Large intestine (tissue), 3 donors: ENCODE measurements at regions not wholly inside any gene's neighbourhood (a gene's known extent, or its start where the extent isn't known, plus 50 kb on each side); places are given as distances from the start of the nearest gene placed in this dataset.
"Not testable (repeated sequence)": the region's sequence is repeated elsewhere in the genome, so short reads cannot be mapped to it uniquely, and the experiment has no call there.

ENCODE experiments used
- DNase-seq, 2 donors: peaks; one replicate each; pipeline versions ENCODE4 v3.0.0 to v3.0.0-alpha.2; 2013
- H3K27ac ChIP-seq: one replicate; pipeline ENCODE4 v1.5.1; 2013; ENCODE audit warnings: low read length
- H3K27me3 ChIP-seq: 2 replicates; pipeline ENCODE4 v1.6.1; 2013; ENCODE audit warnings: low read length; ENCODE audit not compliant: control insufficient read depth, insufficient read depth
- H3K36me3 ChIP-seq: 2 replicates; pipeline ENCODE4 v1.6.1; 2013; ENCODE audit warnings: low read length; ENCODE audit not compliant: control insufficient read depth, insufficient read depth
- H3K4me1 ChIP-seq: one replicate; pipeline ENCODE4 v1.6.1; 2013; ENCODE audit warnings: low read length; ENCODE audit not compliant: control insufficient read depth, insufficient read depth
- H3K4me3 ChIP-seq: one replicate; pipeline ENCODE4 v1.5.1; 2013; ENCODE audit warnings: low read length
- H3K9me3 ChIP-seq: one replicate; pipeline ENCODE4 v1.6.1; 2013; ENCODE audit warnings: mild to moderate bottlenecking, low read depth, low read length, moderate library complexity; ENCODE audit not compliant: control insufficient read depth
- WGBS: methylation state at CpG from one replicate; pipeline ENCODE4 v1.1.5; 2013; ENCODE audit warnings: low lambda C conversion rate; ENCODE audit not compliant: insufficient coverage; 5-methylcytosine and 5-hydroxymethylcytosine counted together

GRCh38 chr4:26052663-26053541 lies 138.9 kb downstream of the SMIM20 start:
- no peak overlapping the region for H3K4me3 ChIP-seq
- H3K27ac ChIP-seq, result no peak overlapping the region
- WGBS, result no CpG with 5 or more reads among the region's 9 CpGs
- no peak for DNase-seq
- H3K9me3 ChIP-seq, result no peaks in the 10 kb centered on the region
- peaks cover 3% of the 10 kb centered on the region for H3K4me1 ChIP-seq
- H3K36me3 ChIP-seq, result no peaks in the 10 kb centered on the region
- no peaks in the 10 kb centered on the region for H3K27me3 ChIP-seq

- Histone ChIP-seq H3K36me3 (no peaks in the 10 kb centered on the region), H3K4me1 (peaks cover 3% of the 10 kb centered on the region), H3K9me3 (no peaks in the 10 kb centered on the region), H3K27ac (no peak overlapping the region), H3K27me3 (no peaks in the 10 kb centered on the region), H3K4me3 (no peak overlapping the region)
- no CpG with 5 or more reads among the region's 4 CpGs for WGBS
- peak in 1 of 2 donors; percentile 29 for DNase-seq
Measured at GRCh38 chr4:26053761-26054160, 139.7 kb downstream of the SMIM20 start.

- DNase-seq, result no peak
- H3K9me3 ChIP-seq, result no peaks in the 10 kb centered on the region
- H3K4me1 ChIP-seq, result peaks cover under 1% of the 10 kb centered on the region
- no peak overlapping the region for H3K4me3 ChIP-seq
- H3K36me3 ChIP-seq, result no peaks in the 10 kb centered on the region
- no peaks in the 10 kb centered on the region for H3K27me3 ChIP-seq
- WGBS, result 78% methylated on average over 2 of the region's 5 CpGs
- H3K27ac ChIP-seq, result no peak overlapping the region
Measured at GRCh38 chr4:26055855-26056254, 141.8 kb downstream of the SMIM20 start.

GRCh38 chr4:26056406-26056805 lies 142.4 kb downstream of the SMIM20 start:
- H3K27ac ChIP-seq, result no peak overlapping the region
- DNase-seq, result no peak
- H3K36me3 ChIP-seq, result no peaks in the 10 kb centered on the region
- H3K4me3 ChIP-seq, result no peak overlapping the region
- 96% methylated on average over 4 of the region's 7 CpGs for WGBS
- no peaks in the 10 kb centered on the region for H3K4me1 ChIP-seq
- H3K27me3 ChIP-seq, result no peaks in the 10 kb centered on the region
- H3K9me3 ChIP-seq, result no peaks in the 10 kb centered on the region

- H3K27me3 ChIP-seq, H3K36me3 ChIP-seq, H3K9me3 ChIP-seq, H3K27ac ChIP-seq, H3K4me1 ChIP-seq, H3K4me3 ChIP-seq, DNase-seq: not testable (repeated sequence)
- WGBS, result 100% methylated on average over 1 of the region's 3 CpGs
Measured at GRCh38 chr4:26057839-26058238, 143.8 kb downstream of the SMIM20 start.

GRCh38 chr4:26058537-26058936 lies 144.5 kb downstream of the SMIM20 start:
- H3K4me3 ChIP-seq, result no peak overlapping the region
- no peaks in the 10 kb centered on the region for H3K27me3 ChIP-seq
- no peak overlapping the region for H3K27ac ChIP-seq
- DNase-seq, result no peak
- no peaks in the 10 kb centered on the region for H3K4me1 ChIP-seq
- H3K9me3 ChIP-seq, result no peaks in the 10 kb centered on the region
- no peaks in the 10 kb centered on the region for H3K36me3 ChIP-seq
- WGBS, result no CpG with 5 or more reads among the region's 7 CpGs

DNA sequence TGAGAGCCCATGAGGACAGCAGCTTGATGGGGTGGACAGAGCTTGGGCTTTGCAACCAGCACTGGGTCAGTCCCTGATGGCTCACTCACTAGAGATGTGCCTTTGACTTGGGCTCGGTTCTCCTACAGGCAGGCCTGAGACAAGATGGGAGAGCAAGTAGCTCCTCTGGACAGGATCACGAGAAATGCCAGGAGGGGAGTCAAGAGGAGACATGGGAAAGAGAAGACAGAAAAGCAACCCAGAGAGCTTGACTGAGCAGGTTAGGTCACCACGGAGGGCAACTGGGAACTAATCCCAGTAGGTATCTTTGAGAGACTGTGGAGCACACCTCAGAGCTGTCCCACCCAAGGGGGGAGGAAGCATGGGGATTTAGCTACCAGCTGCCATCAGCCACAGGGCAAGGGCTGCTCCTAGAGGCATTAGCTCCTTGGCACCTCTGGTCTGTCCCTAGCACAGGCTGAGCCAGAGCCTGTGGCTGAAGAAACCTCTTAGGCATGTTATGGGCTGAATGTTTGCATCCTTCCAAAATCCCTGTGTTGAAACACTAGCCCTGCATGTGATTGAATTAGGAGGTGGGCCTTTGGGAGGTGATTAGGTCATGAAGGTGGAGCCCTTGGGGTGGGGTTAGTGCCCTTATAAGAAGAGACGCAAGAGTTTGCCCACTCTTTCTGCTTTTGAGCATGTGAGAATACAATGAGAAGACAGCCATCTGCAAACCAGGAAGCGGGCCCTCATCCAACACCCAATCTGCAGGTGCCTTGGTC lies 145.6 kb downstream of the SMIM20 start:
- no peak for DNase-seq
- no CpG with 5 or more reads among the region's 5 CpGs for WGBS
- Histone ChIP-seq H3K27me3 (no peaks in the 10 kb centered on the region), H3K27ac (no peak overlapping the region), H3K4me1 (no peaks in the 10 kb centered on the region), H3K9me3 (no peaks in the 10 kb centered on the region), H3K36me3 (no peaks in the 10 kb centered on the region), H3K4me3 (no peak overlapping the region)

DNA sequence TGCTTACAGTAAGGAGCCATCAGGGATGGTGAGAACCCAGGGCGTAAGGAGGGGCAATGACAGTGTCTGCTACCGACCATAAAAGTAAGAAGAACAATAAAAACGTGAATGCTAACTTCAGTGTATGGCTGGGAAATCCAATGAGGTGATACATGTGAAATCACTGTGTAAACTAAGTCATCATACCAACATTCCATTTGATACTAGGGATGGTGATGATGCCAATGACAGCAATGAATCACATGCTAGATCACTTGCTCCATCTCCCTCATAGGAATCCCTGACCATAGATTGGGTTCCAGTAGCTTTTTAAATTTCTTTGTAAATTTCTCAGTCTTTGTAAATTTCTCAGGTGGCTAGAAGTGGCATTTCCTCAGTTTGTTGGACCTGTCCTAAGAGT lies 146.3 kb downstream of the SMIM20 start:
- H3K4me1 ChIP-seq, result no peaks in the 10 kb centered on the region
- WGBS, result no CpG with 5 or more reads among the region's 3 CpGs
- H3K36me3 ChIP-seq, result no peaks in the 10 kb centered on the region
- H3K27me3 ChIP-seq, result no peaks in the 10 kb centered on the region
- H3K9me3 ChIP-seq, result no peaks in the 10 kb centered on the region
- no peak overlapping the region for H3K4me3 ChIP-seq
- no peak for DNase-seq
- H3K27ac ChIP-seq, result no peak overlapping the region

DNA sequence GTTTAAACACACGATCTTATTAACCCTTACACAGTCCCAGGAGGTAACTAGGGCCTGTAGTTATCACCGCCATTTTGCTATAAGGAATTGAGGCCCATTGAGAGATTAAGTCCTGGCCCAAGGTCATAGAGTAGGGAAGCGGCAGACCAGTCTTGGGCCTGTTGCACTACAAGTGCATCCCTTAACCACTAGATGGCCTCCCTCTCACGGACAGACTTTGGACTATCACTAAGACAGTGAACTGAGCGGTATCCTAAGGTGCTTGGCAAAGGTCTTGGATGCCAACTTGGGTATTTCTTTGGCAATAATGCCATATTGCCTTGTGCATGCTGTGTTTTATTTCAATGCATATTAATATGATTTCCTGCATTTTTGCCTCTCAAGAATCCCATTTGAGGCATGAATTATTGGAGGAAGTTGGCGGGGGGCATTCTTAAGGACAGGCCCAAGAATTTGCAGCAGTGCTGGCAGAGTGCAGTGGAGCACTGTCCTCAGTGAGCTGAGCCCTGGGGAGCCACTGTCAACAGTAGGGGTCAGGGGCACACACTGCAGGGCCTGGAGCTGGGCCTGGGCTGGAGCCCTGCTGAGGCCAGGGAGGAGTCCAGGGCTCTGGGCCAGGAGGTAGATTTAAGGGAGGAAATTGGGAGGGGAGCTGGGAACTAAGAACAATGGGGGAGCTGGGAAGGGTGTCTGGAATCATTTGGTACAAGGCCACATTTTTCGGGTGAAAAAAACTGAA lies 147.4 kb downstream of the SMIM20 start:
- H3K4me3 ChIP-seq, result no peak overlapping the region
- DNase-seq, result peak in 1 of 2 donors; percentile 36
- no peak overlapping the region for H3K27ac ChIP-seq
- no peaks in the 10 kb centered on the region for H3K9me3 ChIP-seq
- no peaks in the 10 kb centered on the region for H3K27me3 ChIP-seq
- no peaks in the 10 kb centered on the region for H3K4me1 ChIP-seq
- no peaks in the 10 kb centered on the region for H3K36me3 ChIP-seq
- WGBS, result 80% methylated on average over 1 of the region's 7 CpGs

DNA sequence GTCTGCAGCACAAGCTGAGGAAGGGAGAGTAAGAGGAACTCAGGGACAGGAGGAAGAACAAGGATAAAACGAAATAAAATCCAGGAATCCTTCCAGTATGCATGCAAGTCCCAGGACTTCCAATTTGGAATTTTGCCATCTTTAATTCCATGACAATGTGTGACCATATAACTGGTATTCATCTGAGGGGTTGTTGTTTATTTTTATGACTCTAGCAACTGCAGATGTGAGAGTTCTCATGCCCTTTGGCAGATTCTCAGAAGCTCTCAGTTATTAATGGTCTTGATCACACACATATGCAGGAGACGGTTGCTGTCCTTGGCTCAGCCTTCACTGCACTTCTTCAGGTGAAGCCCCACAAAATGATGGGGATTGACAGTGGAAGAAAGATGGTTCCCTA lies 148.2 kb downstream of the SMIM20 start:
- WGBS, result 83% methylated on average over 1 of the region's 2 CpGs

More for the DNA sequence above, 148.2 kb downstream of the SMIM20 start:
- Histone ChIP-seq H3K9me3 (no peaks in the 10 kb centered on the region), H3K4me3 (no peak overlapping the region), H3K27ac (no peak overlapping the region), H3K36me3 (no peaks in the 10 kb centered on the region), H3K4me1 (no peaks in the 10 kb centered on the region), H3K27me3 (no peaks in the 10 kb centered on the region)
- DNase-seq, result no peak
